Uterus (tissue), 2 donors: ENCODE measurements at regions not wholly inside any gene's neighbourhood (a gene's known extent, or its start where the extent isn't known, plus 50 kb on each side); places are given as distances from the start of the nearest gene placed in this dataset.

Source experiments
- POLR2A ChIP-seq, 2 donors: fragments of 450-650 bp; IDR thresholded peaks; one replicate each; pipeline ENCODE4 v1.6.1; 2016; ENCODE audit warnings: antibody characterized with exemption in 2 of 2, mild to moderate bottlenecking in 1 of 2, moderate library complexity in 1 of 2
- TF ChIP-seq, protein P1 (sequence below), 4 experiments: fragments of 200-600 bp in 2 of 4; fragments of 450-650 bp in 2 of 4; sonication (generic) in 2 of 4; IDR thresholded peaks; one replicate each; pipeline ENCODE4 v1.5.1; 2016 to 2019; ENCODE audit warnings: antibody characterized with exemption in 4 of 4, mild to moderate bottlenecking in 2 of 4, moderate library complexity in 1 of 4

DNA sequence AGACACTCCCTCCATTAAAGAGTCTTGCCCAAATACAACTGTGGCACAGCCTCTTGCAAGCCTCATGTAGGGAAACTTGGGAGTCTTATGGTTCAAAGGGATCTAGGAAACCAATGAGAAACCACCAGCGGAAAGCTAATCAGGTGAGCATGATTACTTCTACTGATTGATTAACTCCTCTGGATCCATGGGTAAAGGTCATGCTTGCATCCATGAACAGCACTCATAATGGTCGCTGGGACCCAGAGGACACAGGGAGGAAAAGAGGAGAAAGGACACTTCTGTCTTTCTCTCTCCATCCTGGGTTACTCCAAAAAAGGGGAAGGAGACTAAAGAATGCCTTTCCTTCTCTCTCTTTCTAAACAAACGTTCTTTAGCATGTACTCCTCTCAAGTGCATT is 1397.2 kb downstream of the LRFN5 start:
- TF ChIP-seq, protein P1, sequence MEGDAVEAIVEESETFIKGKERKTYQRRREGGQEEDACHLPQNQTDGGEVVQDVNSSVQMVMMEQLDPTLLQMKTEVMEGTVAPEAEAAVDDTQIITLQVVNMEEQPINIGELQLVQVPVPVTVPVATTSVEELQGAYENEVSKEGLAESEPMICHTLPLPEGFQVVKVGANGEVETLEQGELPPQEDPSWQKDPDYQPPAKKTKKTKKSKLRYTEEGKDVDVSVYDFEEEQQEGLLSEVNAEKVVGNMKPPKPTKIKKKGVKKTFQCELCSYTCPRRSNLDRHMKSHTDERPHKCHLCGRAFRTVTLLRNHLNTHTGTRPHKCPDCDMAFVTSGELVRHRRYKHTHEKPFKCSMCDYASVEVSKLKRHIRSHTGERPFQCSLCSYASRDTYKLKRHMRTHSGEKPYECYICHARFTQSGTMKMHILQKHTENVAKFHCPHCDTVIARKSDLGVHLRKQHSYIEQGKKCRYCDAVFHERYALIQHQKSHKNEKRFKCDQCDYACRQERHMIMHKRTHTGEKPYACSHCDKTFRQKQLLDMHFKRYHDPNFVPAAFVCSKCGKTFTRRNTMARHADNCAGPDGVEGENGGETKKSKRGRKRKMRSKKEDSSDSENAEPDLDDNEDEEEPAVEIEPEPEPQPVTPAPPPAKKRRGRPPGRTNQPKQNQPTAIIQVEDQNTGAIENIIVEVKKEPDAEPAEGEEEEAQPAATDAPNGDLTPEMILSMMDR (IDR thresholded peaks at IDR 0.05), result no peak
- TF ChIP-seq POLR2A (IDR thresholded peaks at IDR 0.05), result no peak
